ENCODE measurements at regions not wholly inside any gene's neighbourhood (a gene's known extent, or its start where the extent isn't known, plus 50 kb on each side); places are given as distances from the start of the nearest gene placed in this dataset.

- no peak for DNase-seq (ENCODE audit: low read depth in 4 of 4, low spot score in 2 of 4)
Measured at GRCh38 chr21:38965910-38966504, 160.3 kb downstream of the ETS2 start.

- DNase-seq (ENCODE audit: low read depth in 4 of 4, low spot score in 2 of 4) = no peak
Measured at GRCh38 chr21:38965241-38965640, 159.5 kb downstream of the ETS2 start.

- DNase-seq (ENCODE audit: low read depth in 4 of 4, low spot score in 2 of 4) = no peak
Measured at GRCh38 chr21:38963006-38963405, 157.3 kb downstream of the ETS2 start.

GRCh38 chr21:38960251-38960650 is 154.5 kb downstream of the ETS2 start:
- DNase-seq (ENCODE audit: low read depth in 4 of 4, low spot score in 2 of 4) = no peak

GRCh38 chr21:38959692-38960061 is 153.9 kb downstream of the ETS2 start:
- DNase-seq (ENCODE audit: low read depth in 4 of 4, low spot score in 2 of 4) = no peak

GRCh38 chr21:38958940-38959691 is 153.4 kb downstream of the ETS2 start:
- DNase-seq (ENCODE audit: low read depth in 4 of 4, low spot score in 2 of 4) = no peak

GRCh38 chr21:38958323-38958705 is 152.6 kb downstream of the ETS2 start:
- DNase-seq (ENCODE audit: low read depth in 4 of 4, low spot score in 2 of 4) = no peak

GRCh38 chr21:38957575-38958322 is 152.0 kb downstream of the ETS2 start:
- DNase-seq (ENCODE audit: low read depth in 4 of 4, low spot score in 2 of 4) = no peak

GRCh38 chr21:38956856-38957571 is 151.3 kb downstream of the ETS2 start:
- DNase-seq (ENCODE audit: low read depth in 4 of 4, low spot score in 2 of 4) = no peak

- DNase-seq (ENCODE audit: low read depth in 4 of 4, low spot score in 2 of 4) = no peak
Measured at GRCh38 chr21:38956521-38956855, 150.8 kb downstream of the ETS2 start.

- DNase-seq (ENCODE audit: low read depth in 4 of 4, low spot score in 2 of 4) = no peak
Measured at GRCh38 chr21:38956007-38956406, 150.3 kb downstream of the ETS2 start.

GRCh38 chr21:38955495-38955894 is 149.8 kb downstream of the ETS2 start:
- DNase-seq (ENCODE audit: low read depth in 4 of 4, low spot score in 2 of 4) = no peak

- no peak for DNase-seq (ENCODE audit: low read depth in 4 of 4, low spot score in 2 of 4)
Measured at GRCh38 chr21:38954588-38955004, 148.9 kb downstream of the ETS2 start.

- DNase-seq (ENCODE audit: low read depth in 4 of 4, low spot score in 2 of 4) = no peak
Measured at GRCh38 chr21:38953516-38953915, 147.8 kb downstream of the ETS2 start.

- no peak for DNase-seq (ENCODE audit: low read depth in 4 of 4, low spot score in 2 of 4)
Measured at GRCh38 chr21:38952890-38953289, 147.2 kb downstream of the ETS2 start.

- no peak for DNase-seq (ENCODE audit: low read depth in 4 of 4, low spot score in 2 of 4)
Measured at GRCh38 chr21:38951095-38951730, 145.5 kb downstream of the ETS2 start.

- DNase-seq (ENCODE audit: low read depth in 4 of 4, low spot score in 2 of 4) = no peak
Measured at GRCh38 chr21:38950435-38951094, 144.8 kb downstream of the ETS2 start.

- no peak for DNase-seq (ENCODE audit: low read depth in 4 of 4, low spot score in 2 of 4)
Measured at GRCh38 chr21:38949070-38949380, 143.3 kb downstream of the ETS2 start.

GRCh38 chr21:38948377-38949069 is 142.8 kb downstream of the ETS2 start:
- no peak for DNase-seq (ENCODE audit: low read depth in 4 of 4, low spot score in 2 of 4)

Data from left renal cortex interstitium (tissue), 4 donors.